Gastrocnemius medialis (tissue), 4 donors: ENCODE measurements at regions not wholly inside any gene's neighbourhood (a gene's known extent, or its start where the extent isn't known, plus 50 kb on each side); places are given as distances from the start of the nearest gene placed in this dataset.

Experiments used
- CTCF ChIP-seq, 5 experiments: fragments of 450-650 bp in 3 of 5; fragments of 200-600 bp in 2 of 5; sonication (generic) in 2 of 5; IDR thresholded peaks in 4 of 5; conservative IDR thresholded peaks in 1 of 5; 1 replicate in 4 of 5; 2 replicates in 1 of 5; pipeline ENCODE4 v1.5.1; 2016 to 2019; ENCODE audit warnings: antibody characterized with exemption in 5 of 5, mild to moderate bottlenecking in 3 of 5, moderate library complexity in 3 of 5
- POLR2A ChIP-seq, 2 donors: fragments of 450-650 bp; IDR thresholded peaks; one replicate each; pipeline ENCODE4 v1.6.1; 2017; ENCODE audit warnings: antibody characterized with exemption in 2 of 2, mild to moderate bottlenecking in 2 of 2, moderate library complexity in 2 of 2

- TF ChIP-seq POLR2A (IDR thresholded peaks at IDR 0.05) (no peak), CTCF (IDR thresholded peaks at IDR 0.05 in 4 of 5, conservative IDR thresholded peaks at IDR 0.05 in 1 of 5) (no peak)
These were observed 208.8 kb downstream of the GIPC2 start for GRCh38 chr1:78254517-78254916.
